HG02763 (cell line): ENCODE measurements at regions not wholly inside any gene's neighbourhood (a gene's known extent, or its start where the extent isn't known, plus 50 kb on each side); places are given as distances from the start of the nearest gene placed in this dataset.
"Not testable (repeated sequence)": the region's sequence is repeated elsewhere in the genome, so short reads cannot be mapped to it uniquely, and the experiment has no call there.

ENCODE experiments used
- ATAC-seq: cut with Tn5 transposase; IDR thresholded peaks from one replicate; pipeline ENCODE4 v1.9.1; 2021; ENCODE audit warnings: mild to moderate bottlenecking, moderate library complexity; ENCODE audit not compliant: unreplicated experiment

- no peak for ATAC-seq
Observed at GRCh38 chr11:91097083-91097482, 874.2 kb upstream of the CHORDC1 start.

- no peak for ATAC-seq
Observed at GRCh38 chr11:91093141-91093540, 870.3 kb upstream of the CHORDC1 start.

GRCh38 chr11:91091563-91091962, 868.7 kb upstream of the CHORDC1 start:
- no peak for ATAC-seq

GRCh38 chr11:91086028-91086427, 863.2 kb upstream of the CHORDC1 start:
- no peak for ATAC-seq

GRCh38 chr11:91082255-91082654, 859.4 kb upstream of the CHORDC1 start:
- no peak for ATAC-seq

GRCh38 chr11:91081440-91082043, 858.7 kb upstream of the CHORDC1 start:
- ATAC-seq, result no peak

GRCh38 chr11:91078221-91078620, 855.4 kb upstream of the CHORDC1 start:
- no peak for ATAC-seq

- ATAC-seq, result no peak
Observed at GRCh38 chr11:91075032-91075695, 852.3 kb upstream of the CHORDC1 start.

GRCh38 chr11:91067666-91068065, 844.8 kb upstream of the CHORDC1 start:
- ATAC-seq, result no peak

GRCh38 chr11:91066456-91067047, 843.7 kb upstream of the CHORDC1 start:
- no peak for ATAC-seq

- not testable (repeated sequence) for ATAC-seq
Observed at GRCh38 chr11:91063399-91063798, 840.5 kb upstream of the CHORDC1 start.

GRCh38 chr11:91047882-91048281, 825.0 kb upstream of the CHORDC1 start:
- ATAC-seq, result no peak

GRCh38 chr11:91046261-91046660, 823.4 kb upstream of the CHORDC1 start:
- no peak for ATAC-seq

GRCh38 chr11:91041626-91042025, 818.8 kb upstream of the CHORDC1 start:
- no peak for ATAC-seq

GRCh38 chr11:91023731-91024130, 800.9 kb upstream of the CHORDC1 start:
- ATAC-seq, result no peak

- ATAC-seq, result no peak
Observed at GRCh38 chr11:91011503-91011902, 788.7 kb upstream of the CHORDC1 start.

GRCh38 chr11:91005458-91005857, 782.6 kb upstream of the CHORDC1 start:
- no peak for ATAC-seq

GRCh38 chr11:90997241-90997640, 774.4 kb upstream of the CHORDC1 start:
- ATAC-seq, result no peak

- not testable (repeated sequence) for ATAC-seq
Observed at GRCh38 chr11:90972159-90972558, 749.3 kb upstream of the CHORDC1 start.

- ATAC-seq, result no peak
Observed at GRCh38 chr11:90947930-90948329, 725.1 kb upstream of the CHORDC1 start.

- ATAC-seq, result no peak
Observed at GRCh38 chr11:90930252-90930651, 707.4 kb upstream of the CHORDC1 start.

GRCh38 chr11:90919332-90919731, 696.5 kb upstream of the CHORDC1 start:
- ATAC-seq, result no peak
